Left ventricle myocardium superior (tissue), 1 donor: ENCODE measurements at regions not wholly inside any gene's neighbourhood (a gene's known extent, or its start where the extent isn't known, plus 50 kb on each side); places are given as distances from the start of the nearest gene placed in this dataset.
"Not testable (repeated sequence)": the region's sequence is repeated elsewhere in the genome, so short reads cannot be mapped to it uniquely, and the experiment has no call there.

ENCODE experiments used
- ATAC-seq: fragments of 200-7000 bp; cut with Tn5 transposase; one replicate; pipeline ENCODE4 v1.9.1; 2020; ENCODE audit warnings: mild to moderate bottlenecking, moderate library complexity
- DNase-seq: peaks from one replicate; pipeline ENCODE4 v3.0.0-alpha.2; 2020
- intact Hi-C: fragments of 100-400 bp; cut with micrococcal nuclease; formaldehyde crosslinking; loops from one replicate; pipeline ENCODE4 v1.11.0; 2022
- donor health status: DM: no; HTN: yes; CAD: no; lungs with severe emphysema.

DNA sequence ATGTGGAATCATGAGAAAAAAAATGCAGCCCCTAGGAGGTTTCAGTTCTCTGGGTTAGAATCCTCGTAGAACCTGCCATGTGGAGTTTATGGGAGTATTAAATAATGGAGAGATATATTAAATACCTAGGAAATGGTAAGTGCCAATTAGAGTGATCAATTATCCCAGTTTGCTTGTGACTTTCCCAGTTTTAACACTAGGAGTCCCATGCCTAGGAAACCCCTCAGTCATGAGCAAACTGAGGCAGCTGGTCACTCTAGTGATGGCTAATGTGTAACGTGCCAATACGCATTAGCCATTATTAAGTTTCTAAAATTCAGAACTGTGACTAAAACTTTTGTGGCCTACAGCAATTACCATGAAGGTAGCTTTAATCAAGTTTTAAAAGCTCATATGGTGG lies 720.6 kb downstream of the TAF11L14 start:
- ATAC-seq (no peak), DNase-seq (no peak)
- intact Hi-C loops: no loop called here

DNA sequence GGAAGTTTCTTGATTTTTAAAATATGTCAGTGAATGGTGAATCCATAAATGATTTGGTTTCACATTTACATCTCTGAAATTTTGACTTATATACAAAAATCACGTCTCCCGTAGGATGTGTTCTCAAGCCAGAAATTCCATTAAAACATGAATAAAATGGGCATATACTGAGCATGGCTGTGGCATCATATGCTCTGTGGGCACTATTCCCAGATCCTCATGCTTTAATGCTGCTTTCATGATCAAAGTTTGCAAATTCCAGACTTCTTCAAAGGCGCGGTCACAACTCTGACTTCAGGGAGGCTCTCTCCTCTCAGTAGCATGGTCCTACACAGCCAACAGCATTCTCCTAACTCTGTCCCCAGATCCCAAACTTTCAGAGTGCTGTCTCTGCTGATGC lies 723.2 kb downstream of the TAF11L14 start:
- intact Hi-C loops: no loop called here
- ATAC-seq (no peak), DNase-seq (no peak)

DNA sequence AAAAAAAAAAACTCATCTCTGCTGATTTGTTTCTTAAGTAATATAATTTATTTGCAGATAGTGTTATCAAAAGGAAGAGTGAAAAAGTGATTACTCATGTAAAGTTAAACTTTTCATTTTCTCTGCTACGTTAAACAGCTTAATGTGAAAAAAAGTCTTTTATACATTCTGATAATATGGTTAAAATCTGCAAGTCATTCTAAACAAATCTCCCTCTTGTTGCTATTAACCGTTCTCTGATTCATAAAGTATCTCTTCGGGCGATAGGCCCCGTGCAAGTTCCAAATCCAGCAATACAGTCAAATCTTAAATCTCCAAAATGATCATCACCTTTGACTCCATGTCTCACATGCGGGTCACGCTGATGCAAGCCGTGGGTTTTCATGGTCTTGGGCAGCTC lies 732.0 kb downstream of the TAF11L14 start:
- DNase-seq (no peak), ATAC-seq (no peak)
- intact Hi-C loops: no loop called here

DNA sequence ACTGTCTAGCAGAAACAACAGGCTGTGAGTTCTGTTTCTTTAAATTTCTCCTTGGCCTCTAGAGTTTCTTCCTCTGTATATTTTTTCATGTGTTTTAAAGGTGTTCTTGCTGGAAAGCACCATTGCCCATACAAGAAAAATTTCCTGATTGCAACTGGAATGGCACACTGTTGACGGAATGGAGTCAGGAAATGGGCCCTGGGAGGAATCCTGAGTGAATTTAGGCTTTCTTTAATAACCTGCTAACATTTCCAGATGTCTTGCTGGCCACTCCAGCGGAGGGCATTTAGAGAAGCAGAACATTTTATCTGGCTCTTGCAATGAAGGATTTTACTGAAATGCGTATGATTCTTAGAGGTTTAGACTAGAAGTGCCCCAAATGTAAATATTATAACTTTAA lies 736.3 kb downstream of the TAF11L14 start:
- ATAC-seq: no peak

DNA sequence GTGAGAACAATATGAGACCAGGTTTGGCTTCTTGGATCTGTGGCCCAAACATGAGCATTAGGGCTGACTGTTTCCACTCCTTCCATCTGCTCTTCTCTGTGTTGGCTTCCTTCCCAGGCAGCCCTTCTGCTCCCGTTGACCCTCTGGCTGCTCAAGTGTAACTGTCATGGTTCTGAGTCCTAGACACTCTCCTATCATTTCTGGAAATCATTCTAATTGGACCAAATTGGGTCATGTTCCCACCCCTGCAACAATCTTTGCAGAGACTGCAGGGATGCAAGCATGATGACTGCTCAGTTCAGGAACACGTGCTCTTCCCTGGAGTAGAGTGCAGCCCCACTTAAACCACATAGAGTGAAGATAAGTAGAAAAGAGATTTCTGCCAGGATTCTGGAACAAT lies 741.4 kb downstream of the TAF11L14 start:
- ATAC-seq (no peak), DNase-seq (no peak)
- intact Hi-C loops: no loop called here

More for the DNA sequence above, 736.3 kb downstream of the TAF11L14 start:
- intact Hi-C loops: no loop called here
- no peak for DNase-seq

DNA sequence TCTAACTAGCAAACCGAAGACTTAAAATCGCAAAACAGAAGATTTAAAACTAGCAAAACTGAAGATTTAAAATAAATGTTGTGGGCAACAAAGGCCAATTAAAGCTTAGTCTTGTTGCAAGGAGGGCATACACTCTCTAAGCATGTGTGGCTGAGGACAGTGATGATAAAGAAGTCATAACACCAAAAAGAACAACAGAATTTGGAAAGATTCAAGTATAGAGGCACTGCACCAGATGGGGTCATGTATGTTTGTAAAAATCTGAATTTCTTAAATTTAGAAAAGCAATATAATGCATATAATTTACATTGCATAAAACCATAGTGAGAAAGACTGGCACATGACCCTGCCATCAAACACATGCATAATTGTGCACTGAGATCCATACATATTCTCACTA lies 743.8 kb downstream of the TAF11L14 start:
- DNase-seq (no peak), ATAC-seq (no peak)
- intact Hi-C loops: no loop called here

DNA sequence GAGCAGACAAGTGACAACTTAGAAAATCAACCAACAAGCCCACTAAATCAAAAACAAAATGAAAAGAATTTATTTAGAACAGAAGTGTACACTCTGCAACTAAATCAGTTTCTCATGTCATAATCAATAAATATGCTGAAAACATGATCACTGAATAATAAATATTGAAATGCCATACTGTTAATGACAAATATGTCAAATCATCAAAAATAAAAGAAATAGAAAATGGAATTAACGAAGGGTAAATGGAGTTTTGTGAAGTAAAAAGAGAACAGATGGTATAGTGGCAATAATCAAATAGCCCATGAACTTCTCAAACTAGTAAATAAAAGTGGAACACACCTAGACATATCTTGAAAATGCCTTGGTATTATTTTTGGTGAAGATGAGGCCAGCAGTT lies 744.9 kb downstream of the TAF11L14 start:
- DNase-seq (no peak), ATAC-seq (no peak)
- intact Hi-C loops: no loop called here

DNA sequence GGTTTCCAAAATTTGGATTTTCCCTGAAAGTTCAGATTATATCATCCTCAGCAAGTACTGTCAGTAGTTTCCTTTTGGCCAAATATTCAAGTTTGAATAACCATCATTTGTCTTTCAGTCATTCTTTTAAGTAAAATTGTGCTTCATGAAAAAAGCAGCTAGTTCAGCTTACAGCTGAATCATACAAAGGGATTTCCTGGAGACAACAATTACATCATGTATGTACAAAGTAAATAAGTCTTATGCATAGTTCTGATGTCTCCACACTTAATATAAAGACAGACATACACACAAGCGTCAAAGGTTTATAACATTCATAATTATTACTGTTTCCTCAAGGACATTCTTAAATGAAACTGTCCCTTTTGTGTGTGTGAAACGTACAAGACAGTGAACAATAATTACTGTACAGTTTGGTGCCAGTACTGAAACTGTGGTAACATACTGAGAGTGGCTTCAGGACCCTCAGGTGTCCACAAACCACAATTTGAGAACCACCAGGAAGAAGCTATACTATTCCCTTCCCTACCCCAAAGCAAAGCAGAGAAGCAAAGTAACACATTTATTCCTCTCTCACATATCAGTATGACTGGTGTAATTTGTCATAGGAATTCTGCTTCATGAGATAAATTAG lies 746.6 kb downstream of the TAF11L14 start:
- intact Hi-C loops: no loop called here
- no peak for ATAC-seq
- no peak for DNase-seq

DNA sequence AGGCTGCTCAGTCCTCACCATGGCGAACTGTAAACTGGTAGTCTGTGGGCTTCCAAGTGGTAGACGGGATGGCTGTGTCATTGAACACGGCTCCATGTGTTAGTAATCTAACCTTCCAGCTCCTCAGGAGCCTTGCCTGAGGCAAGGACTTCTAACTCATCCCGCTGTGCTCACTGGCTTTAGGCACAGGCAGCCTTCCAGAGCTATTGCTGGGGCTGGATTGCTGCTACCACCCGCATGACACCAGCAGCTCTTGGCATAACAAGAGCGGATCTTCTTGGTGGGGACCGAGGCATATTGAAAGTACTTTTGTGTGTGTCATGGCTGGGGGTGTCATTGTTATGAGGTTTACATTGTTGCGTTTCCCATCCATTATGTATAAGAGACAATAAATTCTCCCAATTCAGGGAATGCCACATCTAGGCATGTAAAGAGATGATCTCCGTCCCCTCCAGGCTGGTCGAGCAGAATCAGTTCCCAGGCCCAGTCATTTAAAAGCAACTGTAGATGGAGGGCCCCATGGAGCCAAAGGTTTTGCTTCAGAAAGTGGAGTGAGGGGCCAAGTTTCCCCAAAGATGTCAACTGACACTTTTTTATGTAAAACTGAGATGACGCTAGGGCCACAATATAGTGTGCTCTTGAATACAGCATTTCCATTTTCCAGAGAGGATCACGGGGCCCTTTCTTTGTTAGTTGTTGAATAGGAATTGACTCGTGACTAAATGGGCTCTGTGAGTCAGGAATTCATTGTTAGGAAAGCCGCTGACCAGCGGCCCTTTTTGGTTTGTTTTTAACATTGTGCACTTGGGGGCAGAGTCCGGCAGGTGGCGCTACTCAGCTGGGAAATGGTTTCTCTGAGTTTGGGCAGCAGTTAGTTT lies 759.5 kb downstream of the TAF11L14 start:
- peak; percentile 30 for DNase-seq
- ATAC-seq: no peak
- intact Hi-C loops: no loop called here

DNA sequence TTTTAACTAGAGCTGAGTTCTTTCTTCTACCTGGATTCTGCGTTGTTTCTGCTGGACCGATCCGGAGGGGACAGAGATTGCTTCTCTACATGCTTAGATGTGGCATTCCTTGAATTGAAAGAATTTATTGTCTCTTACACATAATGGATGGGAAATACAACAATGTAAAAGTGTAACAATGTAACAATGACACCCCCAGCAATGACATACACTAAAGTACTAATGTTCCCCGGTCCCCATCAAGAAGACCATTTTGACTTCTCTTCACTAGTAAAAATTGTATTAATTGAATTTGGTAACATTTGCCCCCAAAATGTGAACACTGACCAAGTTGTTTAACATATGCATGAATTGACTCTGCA lies 760.2 kb downstream of the TAF11L14 start:
- intact Hi-C loops: no loop called here
- ATAC-seq: no peak

DNA sequence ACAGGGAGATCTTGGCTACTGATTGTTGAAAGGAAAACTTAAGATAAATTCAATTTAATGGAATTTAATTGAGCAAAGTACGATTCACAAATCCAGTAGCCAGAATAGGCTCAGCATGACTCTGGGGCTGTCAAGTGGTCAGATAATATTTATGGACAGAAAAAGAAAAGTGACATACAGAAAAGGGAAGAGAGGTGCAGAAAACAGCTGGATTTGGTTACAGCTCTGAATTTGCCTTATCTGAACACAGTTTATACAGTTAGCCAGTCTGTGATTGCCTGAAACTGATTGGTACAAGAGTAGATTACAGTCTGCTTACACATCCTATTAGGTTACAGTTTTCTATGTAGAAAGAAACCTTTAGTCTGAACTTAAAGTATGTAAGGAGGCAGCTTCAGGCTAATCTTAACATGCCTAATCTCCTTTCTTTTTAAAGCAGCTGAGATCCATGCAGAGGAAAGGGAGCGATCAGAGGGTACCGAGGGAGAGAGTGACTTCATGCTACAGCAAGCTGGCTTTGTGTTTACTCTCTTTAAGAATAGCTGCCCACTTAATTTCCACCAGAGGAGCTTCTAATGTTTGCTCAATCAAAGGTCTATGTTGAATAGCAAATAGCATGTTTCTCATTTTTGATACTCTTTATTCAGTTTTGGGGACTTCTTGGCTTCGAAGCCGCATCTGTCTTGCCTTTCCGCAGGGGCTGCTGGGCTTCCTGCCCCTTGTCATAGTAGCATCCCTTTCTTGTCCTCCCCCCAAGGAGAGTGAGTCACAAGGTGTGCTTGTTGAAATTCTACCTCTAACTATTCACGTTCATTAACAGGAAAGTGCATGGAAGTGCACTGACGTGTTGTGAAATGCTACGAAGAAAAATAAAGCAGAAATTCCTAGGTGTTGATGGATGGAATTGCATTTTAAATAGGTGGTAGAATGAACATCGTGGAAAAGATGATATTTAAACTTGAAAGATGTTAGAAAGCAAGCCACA lies 761.2 kb downstream of the TAF11L14 start:
- DNase-seq (no peak), ATAC-seq (no peak)
- intact Hi-C loops: no loop called here

More for the DNA sequence above, 760.2 kb downstream of the TAF11L14 start:
- DNase-seq: no peak

DNA sequence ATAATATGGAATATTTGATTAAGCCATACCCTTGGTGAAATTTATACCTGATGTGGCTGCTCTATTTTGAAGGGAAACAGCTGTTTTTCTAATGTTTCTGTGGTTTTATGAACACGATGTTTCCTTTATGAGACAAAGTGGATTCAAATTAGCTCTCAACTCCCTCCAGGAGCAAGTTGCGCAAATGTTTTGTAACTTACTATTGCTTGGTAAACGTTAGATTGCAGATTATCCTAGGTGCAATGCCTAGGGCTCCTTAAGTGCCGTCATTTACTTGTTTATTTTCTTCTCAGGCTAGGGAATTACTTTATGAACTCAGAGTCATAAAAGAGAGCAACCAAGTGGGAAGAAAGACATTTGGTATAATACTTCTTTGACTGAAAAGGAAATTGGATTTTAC lies 763.1 kb downstream of the TAF11L14 start:
- ATAC-seq (no peak), DNase-seq (no peak)
- intact Hi-C loops: no loop called here

DNA sequence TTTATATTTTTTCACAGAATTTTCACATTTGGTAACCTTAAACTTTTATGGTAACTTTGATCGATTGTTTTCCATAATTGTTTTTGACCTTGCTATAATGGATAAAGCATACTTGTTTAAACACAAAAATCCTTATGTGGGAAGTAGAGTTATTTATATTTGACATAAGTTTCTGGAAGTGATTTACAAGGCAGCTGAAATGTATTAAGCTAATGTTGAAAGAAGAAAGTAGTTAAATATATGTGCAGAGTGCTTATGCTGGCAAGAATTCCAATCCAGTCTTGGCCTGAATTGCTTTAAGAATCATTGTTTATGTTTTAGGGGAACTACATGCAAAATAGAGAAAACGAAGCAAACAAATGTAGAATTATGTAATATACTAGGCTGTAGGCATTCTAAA lies 763.6 kb downstream of the TAF11L14 start:
- intact Hi-C loops: no loop called here
- no peak for ATAC-seq
- DNase-seq: no peak

DNA sequence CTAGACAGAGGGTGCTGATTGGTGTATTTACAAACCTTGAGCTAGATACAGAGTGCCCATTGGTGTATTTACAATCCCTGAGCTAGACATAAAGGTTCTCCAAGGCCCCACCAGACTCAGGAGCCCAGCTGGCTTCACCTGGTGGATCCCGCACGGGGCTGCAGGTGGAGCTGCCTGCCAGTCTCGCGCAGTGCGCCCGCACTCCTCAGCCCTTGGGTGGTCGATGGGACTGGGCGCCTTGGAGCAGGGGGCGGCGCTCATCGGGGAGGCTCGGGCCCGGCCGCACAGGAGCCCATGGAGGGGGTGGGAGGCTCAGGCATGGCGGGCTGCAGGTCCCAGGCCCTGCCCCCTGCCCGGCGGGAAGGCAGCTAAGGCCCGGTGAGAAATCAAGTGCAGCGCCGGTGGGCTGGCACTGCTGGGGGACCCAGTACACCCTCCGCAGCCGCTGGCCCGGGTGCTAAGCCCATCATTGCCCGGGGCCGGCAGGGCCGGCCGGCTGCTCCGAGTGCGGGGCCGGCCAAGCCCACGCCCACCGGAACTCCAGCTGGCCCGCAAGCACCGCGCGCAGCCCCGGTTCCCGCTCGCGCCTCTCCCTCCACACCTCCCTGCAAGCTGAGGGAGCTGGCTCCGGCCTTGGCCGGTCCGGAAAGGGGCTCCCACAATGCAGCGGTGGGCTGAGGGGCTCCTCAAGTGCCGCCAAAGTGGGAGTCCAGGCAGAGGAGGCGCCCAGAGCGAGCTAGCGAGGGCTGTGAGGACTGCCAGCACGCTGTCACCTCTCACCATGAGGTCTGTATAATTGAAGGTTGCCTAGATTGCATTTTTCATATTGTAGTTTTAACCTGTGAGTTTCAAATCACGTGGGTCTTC lies 765.4 kb downstream of the TAF11L14 start:
- DNase-seq, intact Hi-C loops, ATAC-seq: not testable (repeated sequence)

DNA sequence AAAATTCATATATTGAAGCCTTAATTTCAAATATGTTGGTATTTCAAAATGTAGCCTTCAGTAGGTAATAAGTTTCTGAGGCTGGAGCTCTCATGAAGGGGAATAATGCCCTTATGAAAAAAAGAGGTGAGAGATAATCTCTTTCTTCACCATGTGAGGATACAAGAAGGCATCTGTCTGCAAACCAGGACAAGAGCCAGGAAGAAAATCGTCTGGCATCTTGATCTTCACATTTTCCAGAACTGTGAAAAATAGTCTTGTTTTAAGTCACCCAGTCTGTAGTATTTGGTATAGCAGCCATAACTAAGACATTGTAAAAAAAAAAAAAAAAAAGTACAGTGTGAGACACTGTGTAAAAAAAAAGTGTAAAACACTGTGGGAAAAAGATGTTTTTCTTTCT lies 768.9 kb downstream of the TAF11L14 start:
- no peak for ATAC-seq

DNA sequence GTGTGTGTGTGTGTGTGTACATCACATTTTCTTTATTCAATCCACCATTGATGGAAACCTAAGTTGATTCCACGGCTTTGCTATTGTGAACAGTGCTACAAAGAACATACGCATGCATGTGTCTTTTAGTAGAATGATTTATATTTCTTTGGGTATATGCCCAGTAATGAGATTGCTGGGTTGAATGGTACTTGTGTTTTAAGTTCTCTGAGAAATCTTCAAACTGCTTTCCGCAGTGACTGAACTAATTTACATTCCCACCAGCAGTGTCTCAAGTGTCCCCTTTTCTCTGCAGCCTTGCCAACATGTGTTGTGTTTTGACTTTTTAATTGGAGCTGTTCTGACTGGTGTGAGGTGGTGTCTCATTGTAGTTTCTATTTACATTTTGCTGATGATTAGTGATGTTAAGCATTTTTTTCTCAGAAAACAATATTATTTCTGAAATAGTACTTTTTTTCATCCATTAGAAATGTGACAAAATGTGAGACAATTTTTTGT lies 769.7 kb downstream of the TAF11L14 start:
- ATAC-seq: no peak
- intact Hi-C loops: no loop called here

More for the DNA sequence above, 768.9 kb downstream of the TAF11L14 start:
- intact Hi-C loops: no loop called here
- no peak for DNase-seq

DNA sequence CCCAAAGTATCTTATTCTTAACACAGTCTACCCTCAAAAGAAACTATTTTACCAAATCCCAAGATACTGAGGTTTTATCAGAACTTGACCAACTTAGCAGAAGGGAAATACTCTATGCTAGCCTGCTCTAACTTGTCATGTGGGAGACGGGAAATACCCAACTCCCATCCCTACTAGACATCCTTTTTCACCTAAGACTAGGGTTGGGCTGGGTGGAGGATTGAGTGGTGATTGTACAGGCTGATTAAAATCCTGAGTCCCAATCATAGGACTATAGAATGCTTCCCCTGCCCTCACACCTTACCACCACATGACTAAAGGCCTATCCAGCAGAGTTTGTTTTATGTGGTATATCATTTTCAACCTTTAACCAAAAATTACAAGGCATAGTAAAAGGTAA lies 786.5 kb downstream of the TAF11L14 start:
- no peak for ATAC-seq
- intact Hi-C loops: no loop called here
- no peak for DNase-seq

More for the DNA sequence above, 769.7 kb downstream of the TAF11L14 start:
- no peak for DNase-seq

DNA sequence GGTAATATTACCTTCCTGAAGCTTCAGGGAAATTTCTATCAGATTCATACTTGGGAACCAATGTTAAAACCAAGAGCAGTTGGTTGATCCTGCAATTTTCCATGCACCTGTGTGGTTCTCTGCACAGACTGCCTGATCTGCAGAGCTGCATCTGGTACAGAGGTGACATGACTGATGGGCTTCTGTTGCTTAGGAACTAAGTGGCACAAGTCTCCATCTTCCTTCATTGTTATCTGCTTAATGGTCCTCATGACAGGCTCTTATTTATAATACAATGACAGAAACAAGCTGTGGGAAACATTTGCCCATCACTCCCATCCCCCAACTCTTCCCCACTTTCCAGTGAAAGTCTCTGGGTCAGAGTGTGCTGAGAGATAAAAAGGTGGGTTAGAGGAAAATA lies 799.1 kb downstream of the TAF11L14 start:
- DNase-seq (no peak), ATAC-seq (no peak)
- intact Hi-C loops: no loop called here

DNA sequence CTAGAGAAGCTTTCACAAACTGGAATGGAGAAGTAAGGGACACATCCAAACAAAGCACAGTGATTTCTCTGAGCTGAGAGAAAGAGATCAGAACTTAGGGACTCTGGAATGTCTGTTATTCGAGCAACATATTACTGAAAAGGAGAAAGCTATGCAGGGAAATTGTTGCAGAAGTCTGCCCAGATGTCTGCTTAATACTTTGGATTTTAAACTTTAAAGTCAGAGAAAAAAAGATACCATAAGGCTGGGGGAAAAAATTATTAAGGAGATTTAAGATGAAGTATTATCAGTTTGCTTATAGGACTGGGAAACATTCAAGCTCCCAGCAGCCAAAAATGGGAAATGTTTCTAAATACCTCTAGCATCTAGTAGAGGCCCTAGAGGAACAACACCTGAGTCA lies 803.9 kb downstream of the TAF11L14 start:
- DNase-seq (no peak), ATAC-seq (no peak)
- intact Hi-C loops: no loop called here
